ENCODE measurements at regions not wholly inside any gene's neighbourhood (a gene's known extent, or its start where the extent isn't known, plus 50 kb on each side); places are given as distances from the start of the nearest gene placed in this dataset.
A peak's percentile ranks its signal among the peaks of the same experiment; 100 is the strongest.

DNA sequence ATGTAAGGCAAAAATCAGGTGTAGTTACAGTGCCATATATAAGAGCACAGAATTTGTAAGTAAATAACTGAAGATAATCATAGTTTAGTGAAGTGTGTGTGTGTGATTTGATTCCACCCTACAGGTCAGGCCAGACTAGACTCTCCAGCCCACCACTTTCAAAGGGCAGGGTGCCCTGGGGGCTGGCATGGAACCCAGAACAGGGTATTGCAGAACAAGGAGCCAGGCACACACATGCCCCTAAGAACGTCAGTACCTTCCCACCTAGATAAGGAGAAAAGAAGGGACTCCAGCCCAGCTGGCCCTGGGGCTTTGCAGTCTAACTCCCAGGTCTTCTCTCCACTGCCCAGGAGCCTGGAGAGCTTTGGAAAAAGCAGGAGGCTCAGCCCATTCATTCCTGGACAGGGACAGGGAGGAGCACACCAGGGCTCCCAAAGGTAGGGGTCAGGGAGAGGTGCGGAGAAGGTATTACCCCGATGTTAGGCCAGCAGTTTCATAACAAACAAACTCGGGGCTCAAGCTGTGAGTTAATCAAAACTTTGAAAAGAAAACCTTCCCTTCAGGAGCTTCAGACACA, 149.7 kb upstream of the VANGL1 start:
- no peak for DNase-seq (ENCODE audit: low read depth in 2 of 2)

GRCh38 chr1:115491298-115492018, 150.3 kb upstream of the VANGL1 start:
- no peak for DNase-seq (ENCODE audit: low read depth in 2 of 2)

DNA sequence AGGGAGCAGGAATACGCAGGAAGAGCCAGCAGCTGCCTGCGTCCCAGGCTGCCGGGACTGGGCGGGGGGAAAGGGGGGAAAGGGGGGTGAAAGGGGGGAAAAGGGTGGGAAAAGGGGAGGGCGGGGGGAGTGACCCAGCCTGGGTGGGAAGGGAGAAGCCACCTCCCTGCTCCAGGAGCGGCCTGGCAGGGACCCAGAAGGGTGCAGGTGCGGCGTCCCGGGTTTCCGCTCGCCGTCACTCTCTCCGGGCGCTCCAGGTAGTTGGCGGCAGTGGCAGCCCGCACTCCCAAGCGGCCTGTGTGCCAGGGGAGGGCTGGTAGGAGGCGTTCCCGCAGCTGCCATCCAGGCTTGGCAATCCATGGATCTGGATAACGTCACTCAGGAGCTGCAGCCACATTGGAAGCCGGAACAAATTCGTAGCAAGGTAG, 141.0 kb upstream of the NGF start:
- no peak for DNase-seq (ENCODE audit: low read depth in 2 of 2)

DNA sequence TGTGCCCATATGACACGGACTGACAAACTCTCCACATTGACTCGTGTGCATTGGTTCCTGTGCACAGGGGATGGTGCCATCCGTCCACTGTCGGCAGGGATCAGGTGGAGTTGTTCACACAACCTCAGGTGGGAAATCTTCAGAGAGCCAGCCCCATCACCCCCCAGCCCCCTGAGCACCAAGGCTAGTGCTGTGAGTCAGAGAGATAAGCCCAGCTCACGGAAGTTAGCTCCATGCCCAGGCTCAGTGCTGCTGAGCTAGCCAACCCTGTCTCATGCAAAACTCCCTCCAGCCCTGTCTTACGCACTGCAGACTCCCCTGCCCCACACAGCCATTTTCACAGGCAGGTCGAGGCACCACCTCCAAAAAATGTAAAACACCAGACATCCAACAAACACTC, 139.0 kb upstream of the NGF start:
- DNase-seq (ENCODE audit: low read depth in 2 of 2), result no peak

- no peak for DNase-seq (ENCODE audit: low read depth in 2 of 2)
Observed at GRCh38 chr1:115476616-115477015, 138.6 kb upstream of the NGF start.

GRCh38 chr1:115475901-115476300, 137.9 kb upstream of the NGF start:
- DNase-seq (ENCODE audit: low read depth in 2 of 2), result no peak

- DNase-seq (ENCODE audit: low read depth in 2 of 2), result no peak
Observed at GRCh38 chr1:115475252-115475651, 137.2 kb upstream of the NGF start.

DNA sequence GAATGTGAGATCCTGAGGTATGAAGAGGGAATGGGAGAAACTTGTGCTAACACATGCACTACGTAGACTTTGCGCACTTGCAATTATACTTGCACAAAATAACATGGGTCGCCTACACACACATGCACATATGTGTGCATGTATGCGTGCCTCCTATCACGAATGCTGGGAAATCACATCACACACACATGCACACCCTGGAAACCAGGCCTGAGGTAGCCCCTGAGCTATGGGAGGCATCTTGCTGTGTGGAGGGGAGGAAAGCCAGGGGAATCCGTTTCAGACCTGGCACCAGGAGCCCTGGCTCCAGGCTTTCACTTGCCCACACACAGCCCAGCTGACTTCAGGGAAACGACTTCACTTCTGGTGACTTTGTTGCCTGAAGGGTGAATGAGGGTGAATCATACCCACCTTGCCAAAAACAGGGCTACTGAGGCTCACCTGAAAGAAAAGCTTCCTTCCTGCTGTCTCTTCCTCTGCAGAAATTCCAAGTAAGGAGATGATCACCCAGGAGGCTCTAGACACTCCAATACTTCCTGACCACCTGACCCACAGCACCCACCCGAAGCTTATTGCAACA, 136.0 kb upstream of the NGF start:
- DNase-seq (ENCODE audit: low read depth in 2 of 2), result no peak

- DNase-seq (ENCODE audit: low read depth in 2 of 2), result peak in 1 of 2 donors; percentile 3
Observed at GRCh38 chr1:115469703-115470476, 131.8 kb upstream of the NGF start.

GRCh38 chr1:115467790-115468189, 129.7 kb upstream of the NGF start:
- no peak for DNase-seq (ENCODE audit: low read depth in 2 of 2)

- DNase-seq (ENCODE audit: low read depth in 2 of 2), result no peak
Observed at GRCh38 chr1:115467196-115467595, 129.1 kb upstream of the NGF start.

GRCh38 chr1:115466433-115466832, 128.4 kb upstream of the NGF start:
- DNase-seq (ENCODE audit: low read depth in 2 of 2), result no peak

DNA sequence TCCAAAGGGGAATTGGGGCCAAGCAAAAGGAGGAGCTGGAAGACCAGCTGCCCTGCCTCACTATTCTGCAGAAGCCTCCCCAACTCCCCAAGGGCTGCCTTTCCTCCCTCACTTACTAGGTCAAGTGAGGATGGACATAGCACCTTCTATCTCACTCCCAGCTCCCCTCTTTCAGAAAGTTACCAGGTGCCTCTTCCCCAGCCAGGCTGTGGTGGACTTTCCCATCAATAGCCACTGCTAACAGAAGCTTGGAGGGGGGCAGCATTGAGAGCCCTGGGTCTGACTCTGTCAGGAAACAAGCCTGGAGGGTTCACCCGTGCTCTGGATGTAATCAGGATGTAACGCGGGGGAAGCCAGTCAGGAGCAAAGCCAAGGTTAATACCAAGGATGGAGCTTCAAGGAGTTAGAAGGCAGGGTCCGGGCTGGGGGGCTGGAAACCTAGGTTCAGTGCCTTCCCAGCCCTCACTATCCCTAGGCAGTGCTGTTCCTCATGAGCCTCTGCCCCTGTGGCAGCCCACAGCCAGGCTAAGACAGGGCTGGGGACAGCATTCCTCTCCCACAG, 127.8 kb upstream of the NGF start:
- DNase-seq (ENCODE audit: low read depth in 2 of 2), result no peak

DNA sequence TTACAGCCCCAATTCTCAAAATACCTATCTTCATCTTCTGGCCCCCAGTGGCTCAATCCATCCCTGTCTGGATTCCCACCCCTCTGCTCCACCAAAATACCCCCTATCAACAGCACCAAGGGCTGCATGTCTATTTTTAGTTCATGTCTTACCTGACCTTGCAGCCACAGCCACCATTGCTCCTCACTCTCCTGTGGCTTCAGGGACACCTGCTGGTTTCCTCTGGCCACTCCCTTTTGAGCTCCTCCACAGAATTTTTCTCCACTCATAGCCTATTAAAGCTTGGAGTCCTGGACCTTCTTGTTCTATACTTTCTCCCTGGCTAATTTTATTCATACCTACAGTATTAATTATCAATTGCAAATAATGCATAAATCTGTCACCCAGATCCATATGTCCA, 125.3 kb upstream of the NGF start:
- no peak for DNase-seq (ENCODE audit: low read depth in 2 of 2)

GRCh38 chr1:115462566-115463076, 124.6 kb upstream of the NGF start:
- no peak for DNase-seq (ENCODE audit: low read depth in 2 of 2)

- no peak for DNase-seq (ENCODE audit: low read depth in 2 of 2)
Observed at GRCh38 chr1:115461526-115461925, 123.5 kb upstream of the NGF start.

GRCh38 chr1:115459161-115459560, 121.1 kb upstream of the NGF start:
- DNase-seq (ENCODE audit: low read depth in 2 of 2), result no peak

DNA sequence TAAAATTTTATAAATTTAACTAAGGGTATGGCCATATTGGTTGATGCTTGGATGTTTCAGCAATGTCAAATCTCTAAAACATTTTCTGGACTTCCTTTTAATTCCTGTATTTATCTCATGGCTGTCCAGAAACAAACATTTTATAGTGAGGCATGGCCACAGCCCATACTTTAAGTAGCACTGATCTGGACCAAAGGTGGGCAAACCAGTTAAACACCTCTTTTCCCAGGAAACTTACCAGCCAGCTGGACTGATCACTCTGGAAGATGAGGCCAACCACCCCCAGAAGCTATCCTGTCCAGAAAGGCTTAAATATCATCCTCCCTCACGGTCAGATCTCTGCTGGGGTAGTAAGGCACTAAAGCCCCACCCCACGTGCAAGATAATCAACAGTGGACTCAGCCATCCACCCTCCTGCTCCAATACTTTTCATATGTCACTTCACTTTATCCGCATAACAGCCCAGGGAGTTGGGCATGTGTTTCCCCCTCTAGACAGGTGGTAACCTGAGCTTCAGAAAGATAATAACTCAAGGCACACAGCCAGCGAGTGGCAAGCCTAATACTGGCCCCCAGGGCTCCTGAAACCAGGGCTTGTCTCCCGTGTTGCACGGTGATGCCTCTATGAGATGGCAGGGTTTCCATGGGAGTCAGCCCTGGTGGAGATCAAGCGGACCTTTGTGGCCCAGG, 120.5 kb upstream of the NGF start:
- DNase-seq (ENCODE audit: low read depth in 2 of 2), result no peak

DNA sequence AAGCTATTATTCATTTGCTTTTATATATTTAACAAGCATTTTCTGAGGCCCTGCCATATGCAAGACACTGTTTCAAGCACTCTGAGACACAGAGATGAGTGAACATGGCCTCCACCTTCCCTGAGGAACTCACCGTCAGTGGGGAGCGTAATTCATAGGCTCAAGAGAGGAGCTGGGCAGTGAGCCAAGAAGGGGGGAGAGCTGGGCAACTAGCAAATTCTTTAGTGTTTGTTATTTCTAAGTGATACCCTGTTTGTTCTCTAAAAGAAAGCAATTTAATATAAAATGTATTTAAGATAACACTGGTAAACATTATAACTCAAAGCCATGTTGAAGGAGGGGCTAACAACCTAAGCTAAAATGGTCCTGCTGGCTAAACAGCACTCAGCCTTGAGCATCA, 119.2 kb upstream of the NGF start:
- no peak for DNase-seq (ENCODE audit: low read depth in 2 of 2)

DNA sequence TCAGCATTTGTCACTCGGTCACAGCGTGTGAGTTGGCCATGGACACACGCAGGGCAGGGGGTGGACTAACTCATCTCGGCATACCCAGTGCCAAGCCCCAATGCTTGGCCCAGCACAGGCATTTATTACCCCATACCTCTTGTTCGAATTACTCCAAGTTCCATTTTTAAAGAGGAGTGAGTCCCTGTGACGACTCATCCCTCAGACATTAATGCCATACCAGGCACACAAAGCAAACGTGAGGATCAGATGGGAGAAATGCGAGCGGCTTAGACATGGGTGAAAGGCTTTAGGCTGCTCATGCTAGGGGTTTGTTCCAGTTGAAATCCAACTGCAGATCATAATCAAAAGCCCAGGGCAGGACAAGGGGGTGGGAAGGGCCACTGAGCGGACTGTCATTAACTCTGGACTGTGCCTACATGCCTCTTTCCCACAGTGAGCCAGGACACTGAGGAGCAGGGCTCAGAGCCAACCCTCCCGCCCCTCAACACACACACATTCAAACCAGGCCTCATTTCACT, 118.5 kb upstream of the NGF start:
- DNase-seq (ENCODE audit: low read depth in 2 of 2), result no peak

- no peak for DNase-seq (ENCODE audit: low read depth in 2 of 2)
Observed at GRCh38 chr1:115454837-115455511, 116.9 kb upstream of the NGF start.
